H54 (cell line): ENCODE measurements at regions not wholly inside any gene's neighbourhood (a gene's known extent, or its start where the extent isn't known, plus 50 kb on each side); places are given as distances from the start of the nearest gene placed in this dataset.
A peak's percentile ranks its signal among the peaks of the same experiment; 100 is the strongest.

ENCODE experiments used
- DNase-seq: peaks from one replicate; pipeline ENCODE4 v3.0.0; 2011; ENCODE audit warnings: low spot score, mixed read lengths; ENCODE audit not compliant: insufficient read length
- FAIRE-seq: peaks from 3 replicates; lab custom pipeline; 2011; peaks lifted over from hg19 to GRCh38; lab: Jason Lieb, UNC
- POLR2A ChIP-seq: IDR thresholded peaks from 2 replicates; pipeline ENCODE4 v1.6.1; 2011; ENCODE audit warnings: low read depth, mild to moderate bottlenecking, low read length

DNA sequence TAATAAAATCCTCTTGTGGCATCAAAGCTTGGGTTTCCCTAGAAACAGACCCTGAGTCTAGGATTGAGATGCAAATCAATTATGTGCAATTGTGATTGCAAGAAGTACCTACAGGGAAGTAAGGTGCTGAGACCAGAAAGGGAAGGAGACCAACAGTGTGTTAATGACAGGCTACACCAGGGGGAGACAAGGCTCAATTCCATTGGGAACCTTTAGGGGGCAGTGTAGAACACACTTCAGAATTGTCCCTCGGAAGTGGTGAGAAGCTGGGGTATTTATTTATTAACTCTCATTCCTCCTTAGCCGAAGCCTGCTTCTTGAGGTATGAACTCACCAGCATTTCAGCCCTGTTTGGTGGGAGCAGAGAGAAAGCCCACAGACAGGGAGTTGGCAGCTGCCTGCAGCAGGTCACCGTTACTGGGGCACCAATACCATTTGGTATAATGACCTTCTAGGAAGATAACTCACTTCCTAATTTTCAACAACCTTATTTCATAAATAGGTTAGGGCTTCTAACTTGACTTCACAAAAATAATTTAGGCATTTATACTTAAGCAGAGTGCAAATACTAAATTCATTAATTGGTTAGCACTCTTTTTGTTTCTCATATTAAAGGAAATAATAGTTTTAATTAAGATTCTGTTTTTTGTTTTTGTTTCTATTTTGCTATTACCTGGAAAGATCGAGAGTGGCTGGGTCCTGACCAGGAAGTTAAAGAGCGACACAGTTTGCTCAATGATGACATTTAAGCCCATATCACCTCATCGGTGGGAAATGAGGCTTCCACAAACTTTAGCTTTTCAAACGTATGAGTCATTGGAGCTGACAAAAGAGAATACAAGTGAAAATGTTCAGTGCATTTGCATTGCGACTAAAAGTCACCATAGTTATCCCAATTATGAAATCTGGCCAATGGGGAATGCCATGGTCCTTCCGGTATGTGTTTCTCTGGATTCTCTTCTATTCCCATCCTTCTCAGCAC, 94.8 kb downstream of the BTBD3 start:
- DNase-seq (peak; percentile 42), FAIRE-seq (peak; percentile 79)
- TF ChIP-seq POLR2A = no peak

DNA sequence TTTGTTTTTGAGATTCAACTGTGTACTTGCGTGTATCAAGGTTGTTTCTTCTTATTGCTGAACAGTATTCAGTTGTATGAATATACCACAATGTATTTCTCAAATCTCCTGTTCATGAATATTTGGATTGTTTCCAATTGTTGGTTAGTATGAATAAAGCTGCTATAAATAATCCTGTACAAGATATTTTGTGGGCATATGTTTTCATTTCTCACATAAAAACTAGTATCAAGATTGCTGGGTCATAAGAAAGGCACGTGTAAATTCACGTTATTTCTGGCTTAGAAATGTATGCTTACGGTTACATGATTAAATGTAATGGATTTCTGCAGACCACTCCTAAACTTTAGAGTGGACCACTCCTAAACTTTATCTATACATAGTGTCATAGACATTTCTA, 96.6 kb downstream of the BTBD3 start:
- no peak for DNase-seq
- TF ChIP-seq POLR2A = no peak
- no peak for FAIRE-seq

DNA sequence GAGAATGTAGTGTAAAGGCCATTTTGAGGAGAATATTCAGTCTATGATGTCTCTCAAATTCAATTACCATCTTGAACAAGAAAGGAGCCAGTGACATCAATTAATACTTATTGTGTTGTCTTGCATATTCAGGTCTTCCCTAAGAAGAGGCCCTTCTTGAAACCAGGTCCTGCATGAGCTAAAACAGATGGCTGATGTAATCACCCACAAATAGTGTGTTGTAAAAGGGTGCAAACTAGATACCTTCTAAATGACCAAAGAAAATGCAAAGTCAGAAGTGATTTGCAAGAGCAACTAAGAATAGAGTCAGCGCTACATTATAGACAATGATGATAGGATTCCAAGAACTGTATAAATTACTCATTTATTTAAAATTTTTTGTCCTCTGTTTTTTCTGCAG, 97.0 kb downstream of the BTBD3 start:
- no peak for FAIRE-seq
- DNase-seq = no peak
- TF ChIP-seq POLR2A = no peak

DNA sequence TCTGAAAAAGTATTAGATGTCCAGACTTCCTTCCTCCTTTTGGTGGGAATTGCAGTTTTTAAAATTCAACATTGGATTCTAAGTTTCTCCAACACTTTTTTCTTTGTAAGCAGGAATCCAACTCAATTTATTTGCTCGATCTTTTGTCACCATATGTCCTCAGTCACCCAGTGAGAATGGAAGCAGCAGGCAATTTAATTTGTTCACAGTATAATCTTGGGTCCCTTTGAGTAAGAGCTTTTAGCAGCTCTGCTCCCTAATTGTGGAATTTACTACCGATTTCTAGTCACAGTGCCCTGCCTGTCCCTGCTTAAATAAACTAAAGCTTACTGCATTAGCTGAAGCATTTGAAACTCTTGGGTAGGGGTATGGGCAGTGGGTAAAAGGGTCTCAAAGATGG, 98.6 kb downstream of the BTBD3 start:
- no peak for TF ChIP-seq POLR2A
- FAIRE-seq = no peak
- no peak for DNase-seq

DNA sequence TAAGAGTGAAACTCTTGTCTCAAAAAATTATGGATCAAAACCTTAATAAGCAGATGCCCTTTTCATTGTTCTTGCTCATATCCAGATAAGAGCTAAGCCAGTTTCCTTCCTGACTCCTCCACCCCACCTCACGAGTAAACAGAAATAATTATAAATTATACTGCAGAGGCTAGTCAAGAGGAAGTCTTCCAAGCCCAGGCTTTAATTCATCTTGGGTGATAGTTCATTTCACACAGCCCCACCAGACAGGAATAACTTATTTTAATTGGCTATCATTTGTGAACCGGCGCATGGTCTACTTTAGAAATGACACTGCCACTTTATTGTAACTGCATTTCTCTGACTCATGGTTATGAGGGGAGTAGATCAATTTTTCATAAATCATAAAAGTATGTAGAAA, 102.0 kb downstream of the BTBD3 start:
- TF ChIP-seq POLR2A = no peak
- FAIRE-seq = no peak
- no peak for DNase-seq

DNA sequence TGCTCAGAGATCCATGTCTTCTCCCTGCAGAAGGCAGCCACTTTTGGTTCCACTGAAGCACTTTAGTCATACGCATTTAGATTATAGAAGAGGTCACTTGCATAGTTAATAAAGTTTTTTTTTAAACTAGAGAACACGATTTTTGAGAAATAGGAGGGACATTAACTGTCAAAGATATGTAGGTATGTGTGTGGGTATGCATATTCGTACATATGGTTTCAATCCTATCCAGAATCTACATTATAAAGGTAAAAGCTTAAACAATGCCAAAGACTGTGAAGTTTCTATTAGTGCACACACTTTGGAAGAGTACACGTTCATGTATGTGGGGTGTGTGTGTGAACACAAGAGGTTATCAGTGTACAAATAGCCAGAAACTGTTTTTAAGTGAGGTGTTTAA, 103.2 kb downstream of the BTBD3 start:
- no peak for DNase-seq
- FAIRE-seq = no peak
- no peak for TF ChIP-seq POLR2A

DNA sequence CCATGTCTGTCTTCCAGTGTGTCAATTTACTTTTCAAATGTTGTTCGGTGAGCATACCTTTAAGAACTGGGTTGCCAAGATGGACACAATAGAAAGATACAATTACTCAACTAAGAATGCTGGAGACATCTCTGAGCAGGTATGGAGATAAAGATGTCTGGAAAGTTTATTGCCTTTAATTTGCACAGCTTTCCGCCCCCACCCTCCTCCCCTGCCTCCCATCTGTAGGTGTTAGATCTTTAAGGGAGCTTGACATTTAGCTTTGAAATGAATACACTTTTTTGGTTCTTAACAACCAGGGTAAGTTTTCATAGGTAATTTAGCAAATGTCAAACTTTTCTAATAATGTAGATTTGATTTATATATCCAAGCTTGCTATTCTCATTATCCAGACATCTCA, 104.4 kb downstream of the BTBD3 start:
- DNase-seq (no peak), FAIRE-seq (no peak)
- TF ChIP-seq POLR2A = no peak

DNA sequence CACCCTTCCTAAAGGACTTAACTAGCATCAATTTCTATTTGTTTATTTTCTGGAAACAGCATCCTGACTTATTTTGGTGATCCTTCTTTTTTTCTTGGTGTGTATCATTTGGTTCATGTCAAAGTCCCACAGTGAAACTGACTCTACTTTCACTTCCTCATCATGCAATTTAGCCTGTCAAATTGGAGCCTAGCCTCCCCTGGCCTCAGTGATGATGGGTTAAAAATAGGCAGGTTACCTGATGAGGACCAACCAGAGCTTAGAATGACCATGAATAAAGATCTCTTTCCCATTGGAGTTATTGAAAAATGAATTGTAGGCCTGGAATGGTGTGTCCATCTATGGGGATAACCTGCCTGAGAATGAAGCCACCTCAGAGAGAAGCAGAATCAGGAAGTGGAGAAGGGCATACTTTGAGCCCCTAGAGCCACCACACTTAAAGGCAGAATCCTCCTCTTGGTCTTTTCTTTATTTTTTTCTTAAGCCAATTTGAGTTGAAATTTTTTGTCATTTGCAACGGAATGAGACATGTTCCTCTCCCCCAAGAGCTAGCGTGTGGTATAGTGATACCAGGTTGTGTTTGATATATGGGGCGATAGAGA, 105.6 kb downstream of the BTBD3 start:
- DNase-seq (no peak), FAIRE-seq (no peak)
- TF ChIP-seq POLR2A = no peak

DNA sequence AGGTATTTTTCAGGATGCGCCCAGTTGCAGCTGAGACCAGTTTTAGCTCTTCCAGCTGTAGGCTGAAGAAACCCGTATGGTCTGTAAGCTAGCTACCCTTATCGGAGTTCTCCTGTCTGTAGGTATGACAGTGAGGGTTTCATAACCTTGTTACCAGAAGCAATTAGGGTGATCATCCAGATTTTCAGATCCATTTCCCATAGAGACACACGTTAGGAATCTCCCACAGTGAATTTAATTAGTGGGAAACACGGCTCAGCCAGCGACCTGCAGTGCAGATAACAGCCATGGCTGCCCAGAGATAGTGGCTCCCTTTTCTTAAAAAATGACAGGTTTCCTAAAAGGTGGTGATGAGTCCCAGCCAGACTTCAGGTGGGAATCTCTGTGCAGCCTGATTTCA, 111.1 kb downstream of the BTBD3 start:
- FAIRE-seq = no peak
- DNase-seq = no peak
- TF ChIP-seq POLR2A = no peak

DNA sequence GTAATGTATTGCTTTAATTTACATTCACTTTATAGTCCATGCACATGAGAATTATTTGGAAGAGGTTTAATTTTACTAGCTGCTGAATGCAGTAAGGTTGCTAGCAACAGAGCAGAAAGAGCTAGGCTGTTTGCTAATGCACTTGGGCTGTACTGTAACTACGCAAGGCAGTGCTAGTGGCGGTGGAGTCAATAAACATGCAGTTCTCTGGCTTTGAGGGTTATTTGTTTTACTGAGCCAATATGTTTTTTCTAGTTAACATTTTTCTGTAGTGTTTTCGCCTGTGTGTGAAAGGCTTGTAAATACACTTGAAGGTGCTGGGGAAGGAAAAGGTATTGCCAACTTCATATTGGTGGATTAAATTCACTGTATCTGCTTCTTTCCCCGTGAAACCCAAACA, 112.8 kb downstream of the BTBD3 start:
- DNase-seq (no peak), FAIRE-seq (no peak)
- no peak for TF ChIP-seq POLR2A

DNA sequence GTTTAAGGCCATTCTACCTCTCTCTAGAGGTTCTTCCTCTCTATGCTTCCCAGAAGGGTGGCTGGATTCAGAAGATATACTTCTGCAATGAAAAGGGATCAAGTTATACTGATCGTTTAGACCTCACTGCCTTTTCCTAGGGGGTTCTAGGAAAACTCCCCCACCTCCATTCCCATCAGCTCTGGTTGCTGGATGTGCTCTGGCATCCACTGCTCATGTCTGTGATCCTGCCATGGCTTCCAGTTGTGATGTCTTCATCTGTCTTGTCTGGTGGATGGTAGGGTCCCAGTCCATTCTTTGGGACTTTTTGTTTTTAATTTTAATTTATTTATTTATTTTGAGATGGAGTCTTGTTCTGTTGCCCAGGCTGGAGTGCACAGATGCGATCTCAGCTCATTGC, 118.4 kb downstream of the BTBD3 start:
- FAIRE-seq = no peak

DNA sequence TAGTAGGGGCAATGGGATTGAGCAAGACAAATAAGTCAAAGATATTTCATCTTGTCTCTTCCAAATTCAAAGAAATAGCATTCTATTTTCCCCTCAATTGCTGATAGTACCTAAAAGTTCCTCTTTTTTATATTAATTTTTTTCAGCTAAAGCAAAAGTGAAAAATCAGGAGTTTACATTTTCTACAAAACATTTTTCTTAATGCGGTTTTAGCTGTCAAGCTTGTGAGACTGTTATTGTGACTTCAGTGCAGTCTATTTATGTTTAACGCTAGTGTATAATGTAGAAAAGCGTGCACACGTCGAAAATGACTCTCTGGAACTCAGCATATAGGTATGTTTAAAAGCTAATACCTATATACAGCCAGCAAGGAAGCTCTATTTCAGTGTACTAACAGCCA, 119.8 kb downstream of the BTBD3 start:
- TF ChIP-seq POLR2A = no peak
- FAIRE-seq (no peak), DNase-seq (no peak)

More for the DNA sequence above, 118.4 kb downstream of the BTBD3 start:
- no peak for DNase-seq
- no peak for TF ChIP-seq POLR2A

DNA sequence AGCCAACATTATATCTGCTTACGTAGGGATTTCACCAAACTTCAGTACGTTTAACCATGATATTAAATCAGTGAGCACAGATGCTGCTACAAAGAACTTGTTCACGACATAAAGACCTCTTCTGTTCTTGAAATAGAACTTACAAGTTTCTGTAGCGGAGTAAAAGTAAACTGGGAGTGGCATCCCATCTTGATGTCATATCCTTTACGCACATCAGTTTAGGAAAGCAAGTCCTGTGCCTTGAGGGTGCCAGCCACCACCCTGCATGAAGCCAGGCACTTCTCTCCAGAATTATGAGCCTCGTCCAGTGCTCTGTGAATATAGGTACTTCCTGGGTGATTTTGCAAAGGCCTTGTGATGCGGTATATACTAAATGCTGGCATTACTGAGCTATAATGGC, 122.6 kb downstream of the BTBD3 start:
- DNase-seq (no peak), FAIRE-seq (no peak)
- no peak for TF ChIP-seq POLR2A

DNA sequence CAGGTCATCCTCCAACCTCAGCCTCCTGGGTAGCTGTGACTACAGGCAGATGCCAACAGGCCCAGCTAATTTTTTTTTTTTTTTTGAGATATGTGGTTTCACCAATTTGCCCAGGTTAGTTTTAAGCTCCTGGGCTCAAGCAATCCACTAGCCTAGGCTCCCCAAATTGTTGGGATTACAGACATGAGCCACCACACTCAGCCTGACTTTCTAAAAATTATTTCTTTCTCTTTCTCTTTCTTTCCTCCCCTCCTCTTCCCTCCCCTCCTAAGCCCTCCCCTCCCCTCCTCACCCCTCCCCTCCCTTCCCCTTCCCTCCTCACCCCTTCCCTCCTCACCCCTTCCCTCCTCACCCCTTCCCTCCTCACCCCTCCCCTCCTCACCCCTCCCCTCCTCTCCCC, 127.3 kb downstream of the BTBD3 start:
- DNase-seq (no peak), FAIRE-seq (no peak)
- TF ChIP-seq POLR2A = no peak
